CD4-positive, alpha-beta T cell (primary cell): ENCODE measurements at regions not wholly inside any gene's neighbourhood (a gene's known extent, or its start where the extent isn't known, plus 50 kb on each side); places are given as distances from the start of the nearest gene placed in this dataset.

Experiments used
- ATAC-seq: fragments of 200-7000 bp; cut with Tn5 transposase; one replicate; pipeline ENCODE4 v1.10.0; 2022; ENCODE audit warnings: mild to moderate bottlenecking; ENCODE audit not compliant: poor library complexity
- CTCF ChIA-PET: fragments of 350-600 bp; sonication (Branson Sonifier 250); formaldehyde crosslinking; loops from one replicate; lab custom pipeline; 2021; ENCODE audit warnings: antibody characterized with exemption, inconsistent platforms; lab: Charles Lee
- POLR2A ChIA-PET: fragments of 350-600 bp; sonication (Branson Sonifier 250); formaldehyde crosslinking; loops from one replicate; lab custom pipeline; 2021; ENCODE audit warnings: antibody characterized with exemption, inconsistent platforms; lab: Charles Lee
- DNase-seq, 14 experiments: peaks; one replicate each; pipeline ENCODE4 v3.0.0-alpha.2; 2013 to 2020; ENCODE audit warnings: mixed read lengths in 2 of 14
- H3K27ac ChIP-seq, 2 donors: one replicate each; pipeline versions ENCODE4 v1.5.1 to v1.7.0; 2013; ENCODE audit warnings: low read length in 2 of 2, low read depth in 1 of 2, mild to moderate bottlenecking in 1 of 2
- H3K27me3 ChIP-seq, 2 experiments: 1 replicate in 1 of 2; 2 replicates in 1 of 2; pipeline versions ENCODE4 v1.6.1 to v1.7.0; 2013; ENCODE audit warnings: low read length in 2 of 2, control low read depth in 1 of 2, mild to moderate bottlenecking in 1 of 2, moderate library complexity in 1 of 2; ENCODE audit not compliant: insufficient read depth in 2 of 2, control insufficient read depth in 1 of 2
- H3K36me3 ChIP-seq: one replicate; pipeline ENCODE4 v1.6.1; 2013; ENCODE audit warnings: low read length, control low read depth; ENCODE audit not compliant: insufficient read depth
- H3K4me1 ChIP-seq: one replicate; pipeline ENCODE4 v1.6.1; 2013; ENCODE audit warnings: low read length, control low read depth; ENCODE audit not compliant: insufficient read depth
- H3K4me3 ChIP-seq: one replicate; pipeline ENCODE4 v1.5.1; 2013; ENCODE audit warnings: mild to moderate bottlenecking, low read length, moderate library complexity
- H3K9me3 ChIP-seq, 2 experiments: 1 replicate in 1 of 2; 2 replicates in 1 of 2; pipeline versions ENCODE4 v1.6.1 to v1.7.0; 2013; ENCODE audit warnings: low read length in 2 of 2, mild to moderate bottlenecking in 2 of 2, control low read depth in 1 of 2, moderate library complexity in 1 of 2; ENCODE audit not compliant: control insufficient read depth in 1 of 2, insufficient read depth in 1 of 2
- H3K27ac Mint-ChIP-seq: one replicate; pipeline ENCODE4 v1.8.0; 2020; ENCODE audit warnings: mixed read lengths
- H3K27me3 Mint-ChIP-seq: one replicate; pipeline ENCODE4 v1.8.0; 2021; ENCODE audit warnings: mixed read lengths
- H3K36me3 Mint-ChIP-seq: one replicate; pipeline ENCODE4 v1.8.0; 2021; ENCODE audit warnings: low read depth, mixed read lengths
- H3K4me1 Mint-ChIP-seq: one replicate; pipeline ENCODE4 v1.8.0; 2021; ENCODE audit warnings: low read depth, mixed read lengths
- H3K4me3 Mint-ChIP-seq: one replicate; pipeline ENCODE4 v1.8.0; 2020; ENCODE audit warnings: mild to moderate bottlenecking, mixed read lengths
- H3K9me3 Mint-ChIP-seq: one replicate; pipeline ENCODE4 v1.8.0; 2020; ENCODE audit warnings: mixed read lengths
- intact Hi-C, 2 experiments: fragments of 100-400 bp; cut with DNase I in 1 of 2; cut with micrococcal nuclease in 1 of 2; formaldehyde crosslinking; loops; one replicate each; pipeline versions ENCODE4 v1.15.1 to v1.9.0; 2023 to 2025; cut with DNase I, micrococcal nuclease
- TF ChIP-seq, protein P1 (sequence below): fragments of 200-600 bp; IDR thresholded peaks from one replicate; pipeline ENCODE4 v1.8.0; 2022; ENCODE audit warnings: antibody characterized with exemption, mild to moderate bottlenecking

DNA sequence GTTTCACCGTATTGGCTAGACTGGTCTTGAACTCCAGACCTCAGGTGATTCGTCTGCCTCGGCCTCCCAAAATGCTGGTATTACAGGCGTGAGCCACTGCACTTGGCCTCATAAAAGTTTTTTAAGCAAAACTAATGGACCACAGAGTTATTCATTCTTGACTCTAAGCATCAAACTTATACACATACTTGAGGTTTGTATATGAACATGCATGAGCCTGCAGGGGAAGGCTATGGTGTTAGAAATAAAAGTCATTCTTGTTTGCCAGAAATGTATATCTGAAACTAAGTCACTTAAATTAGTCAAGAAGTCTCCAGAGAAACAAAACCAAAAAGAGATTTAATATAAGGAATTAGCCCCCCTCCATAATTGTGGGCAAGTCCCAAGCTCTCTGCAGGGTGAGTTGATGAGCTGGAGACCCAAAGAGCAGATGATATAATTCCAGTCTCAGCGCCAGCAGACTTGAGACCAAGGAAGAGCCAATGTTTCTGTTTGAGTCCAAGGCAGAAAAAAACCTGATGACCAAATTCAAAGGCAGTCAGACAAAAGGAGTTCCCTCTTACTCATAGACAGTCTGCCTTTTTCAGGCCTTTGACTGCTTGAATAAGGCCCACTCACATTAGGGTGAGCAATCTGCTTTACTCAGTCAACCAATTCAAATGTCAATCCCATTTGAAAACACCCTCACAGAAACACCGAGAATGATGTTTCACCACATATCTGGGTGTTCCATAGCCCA lies 69.0 kb upstream of the DSG1 start:
- peaks cover 0 to 4% of the 10 kb centered on the region in 2 experiments for H3K9me3 ChIP-seq
- H3K36me3 Mint-ChIP-seq: no peaks in the 10 kb centered on the region
- ChIA-PET CTCF (no interaction called here), POLR2A (no interaction called here)
- H3K4me3 Mint-ChIP-seq: no peak overlapping the region
- H3K27ac ChIP-seq: no peak overlapping the region
- no peaks in the 10 kb centered on the region for H3K27me3 ChIP-seq
- H3K36me3 ChIP-seq: no peaks in the 10 kb centered on the region
- no peaks in the 10 kb centered on the region for H3K4me1 ChIP-seq
- no peak overlapping the region for H3K27ac Mint-ChIP-seq
- no peaks in the 10 kb centered on the region for H3K27me3 Mint-ChIP-seq
- ATAC-seq: no peak
- intact Hi-C loops: no loop called here
- TF ChIP-seq, protein P1, sequence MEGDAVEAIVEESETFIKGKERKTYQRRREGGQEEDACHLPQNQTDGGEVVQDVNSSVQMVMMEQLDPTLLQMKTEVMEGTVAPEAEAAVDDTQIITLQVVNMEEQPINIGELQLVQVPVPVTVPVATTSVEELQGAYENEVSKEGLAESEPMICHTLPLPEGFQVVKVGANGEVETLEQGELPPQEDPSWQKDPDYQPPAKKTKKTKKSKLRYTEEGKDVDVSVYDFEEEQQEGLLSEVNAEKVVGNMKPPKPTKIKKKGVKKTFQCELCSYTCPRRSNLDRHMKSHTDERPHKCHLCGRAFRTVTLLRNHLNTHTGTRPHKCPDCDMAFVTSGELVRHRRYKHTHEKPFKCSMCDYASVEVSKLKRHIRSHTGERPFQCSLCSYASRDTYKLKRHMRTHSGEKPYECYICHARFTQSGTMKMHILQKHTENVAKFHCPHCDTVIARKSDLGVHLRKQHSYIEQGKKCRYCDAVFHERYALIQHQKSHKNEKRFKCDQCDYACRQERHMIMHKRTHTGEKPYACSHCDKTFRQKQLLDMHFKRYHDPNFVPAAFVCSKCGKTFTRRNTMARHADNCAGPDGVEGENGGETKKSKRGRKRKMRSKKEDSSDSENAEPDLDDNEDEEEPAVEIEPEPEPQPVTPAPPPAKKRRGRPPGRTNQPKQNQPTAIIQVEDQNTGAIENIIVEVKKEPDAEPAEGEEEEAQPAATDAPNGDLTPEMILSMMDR: no peak
- H3K9me3 Mint-ChIP-seq: no peaks in the 10 kb centered on the region
- no peak for DNase-seq
- H3K4me3 ChIP-seq: no peak overlapping the region
- no peaks in the 10 kb centered on the region for H3K4me1 Mint-ChIP-seq

DNA sequence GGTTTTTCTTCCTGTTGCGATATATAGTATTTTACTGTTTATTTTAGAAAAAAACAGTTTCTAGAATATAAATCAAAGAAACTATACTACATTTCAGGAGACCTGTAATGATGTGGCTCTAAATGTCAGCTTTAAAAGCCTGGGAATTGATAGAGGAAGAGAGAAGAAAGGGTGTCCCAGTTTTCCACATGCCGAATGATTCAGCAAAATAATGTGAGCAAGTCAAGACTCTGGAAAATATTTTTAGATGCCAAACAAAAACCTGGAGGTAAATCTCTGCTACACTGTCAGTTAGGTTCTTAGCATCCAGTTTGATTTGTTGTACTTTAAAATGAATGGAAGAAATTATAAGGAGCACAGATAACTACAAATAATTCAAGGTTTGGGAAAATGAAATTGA lies 67.1 kb upstream of the DSG1 start:
- no peak overlapping the region for H3K4me3 ChIP-seq
- Mint-ChIP-seq H3K36me3 (no peaks in the 10 kb centered on the region), H3K4me3 (no peak overlapping the region), H3K4me1 (no peaks in the 10 kb centered on the region), H3K27me3 (no peaks in the 10 kb centered on the region), H3K27ac (no peak overlapping the region), H3K9me3 (no peaks in the 10 kb centered on the region)
- no peaks in the 10 kb centered on the region for H3K4me1 ChIP-seq
- intact Hi-C loops: no loop called here
- no peak overlapping the region for H3K27ac ChIP-seq
- DNase-seq (no peak), ATAC-seq (no peak)
- ChIA-PET CTCF (no interaction called here), POLR2A (no interaction called here)
- TF ChIP-seq, protein P1: no peak
- H3K9me3 ChIP-seq: peaks cover 0 to 4% of the 10 kb centered on the region in 2 experiments
- H3K27me3 ChIP-seq: no peaks in the 10 kb centered on the region
- no peaks in the 10 kb centered on the region for H3K36me3 ChIP-seq

DNA sequence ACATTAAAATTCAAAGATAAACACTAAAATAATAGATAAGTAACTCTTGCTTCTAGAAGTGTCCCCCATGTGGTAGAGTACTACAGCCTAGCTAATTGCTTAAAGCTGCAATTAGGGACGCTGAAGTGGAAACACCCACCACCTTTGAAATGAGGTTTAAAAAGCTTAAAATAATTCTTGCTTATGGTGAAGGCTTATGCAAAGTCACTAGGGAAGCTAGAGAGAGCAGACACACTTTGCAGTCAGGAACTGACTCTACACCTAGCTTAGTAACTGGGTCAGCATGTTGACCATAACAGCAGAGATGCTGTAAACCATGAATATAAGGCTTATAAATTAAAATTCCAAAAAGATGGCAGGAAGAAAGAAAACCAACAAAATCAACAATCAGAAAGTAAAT lies 65.4 kb upstream of the DSG1 start:
- H3K36me3 ChIP-seq: no peaks in the 10 kb centered on the region
- intact Hi-C loops: no loop called here
- H3K9me3 Mint-ChIP-seq: no peaks in the 10 kb centered on the region
- no peaks in the 10 kb centered on the region for H3K4me1 ChIP-seq
- no peaks in the 10 kb centered on the region for H3K27me3 Mint-ChIP-seq
- TF ChIP-seq, protein P1: no peak
- H3K4me1 Mint-ChIP-seq: no peaks in the 10 kb centered on the region
- POLR2A ChIA-PET: no interaction called here
- H3K9me3 ChIP-seq: no peaks in the 10 kb centered on the region
- no peaks in the 10 kb centered on the region for H3K36me3 Mint-ChIP-seq
- no peak for DNase-seq
- no peak overlapping the region for H3K4me3 ChIP-seq
- ATAC-seq: no peak
- H3K27me3 ChIP-seq: no peaks in the 10 kb centered on the region
- no peak overlapping the region for H3K27ac ChIP-seq
- H3K27ac Mint-ChIP-seq: no peak overlapping the region
- no peak overlapping the region for H3K4me3 Mint-ChIP-seq
- CTCF ChIA-PET: no interaction called here
